WTC11 (cell line): ENCODE measurements at regions not wholly inside any gene's neighbourhood (a gene's known extent, or its start where the extent isn't known, plus 50 kb on each side); places are given as distances from the start of the nearest gene placed in this dataset.

Experiments used
- ATAC-seq: fragments of 200-7000 bp; cut with Tn5 transposase; 2 replicates; pipeline ENCODE4 v1.10.0; 2021; ENCODE audit warnings: mild to moderate bottlenecking, moderate library complexity
- CTCF ChIA-PET: fragments of 300-600 bp; sonication (Branson Sonifier 250); formaldehyde crosslinking; loops from one replicate; lab custom pipeline; 2021; ENCODE audit warnings: antibody characterized with exemption; lab: Charles Lee
- POLR2A ChIA-PET: fragments of 350-600 bp; sonication (Branson Sonifier 250); formaldehyde crosslinking; loops from one replicate; lab custom pipeline; 2021; ENCODE audit warnings: antibody characterized with exemption; lab: Charles Lee
- DNase-seq: peaks from one replicate; pipeline ENCODE4 v3.0.0; 2021; ENCODE audit warnings: low spot score
- H3K27ac Mint-ChIP-seq: 2 replicates; pipeline ENCODE4 v1.8.0; 2021; ENCODE audit warnings: mixed read lengths
- H3K27me3 Mint-ChIP-seq: 2 replicates; pipeline ENCODE4 v1.8.0; 2021; ENCODE audit warnings: low read depth, mild to moderate bottlenecking, moderate library complexity, mixed read lengths
- H3K36me3 Mint-ChIP-seq: 2 replicates; pipeline ENCODE4 v1.8.0; 2021; ENCODE audit warnings: mixed read lengths
- H3K4me1 Mint-ChIP-seq: 2 replicates; pipeline ENCODE4 v1.8.0; 2022; ENCODE audit warnings: mixed read lengths
- H3K4me3 Mint-ChIP-seq: 2 replicates; pipeline ENCODE4 v1.8.0; 2021; ENCODE audit warnings: mild to moderate bottlenecking, moderate library complexity, mixed read lengths
- H3K9me3 Mint-ChIP-seq: 2 replicates; pipeline ENCODE4 v1.8.0; 2021; ENCODE audit warnings: mixed read lengths
- CBFB ChIP-seq: sonication (generic); formaldehyde crosslinking; IDR thresholded peaks from 2 replicates; pipeline ENCODE4 v1.8.1; 2022; ENCODE audit warnings: mild to moderate bottlenecking, low read depth, missing genetic modification reagents
- GTF2I ChIP-seq: fragments of 250-450 bp; sonication (Bioruptor Pico); conservative IDR thresholded peaks from 2 replicates; pipeline ENCODE4 v1.4.0; 2021; ENCODE audit warnings: mild to moderate bottlenecking
- JUN ChIP-seq: sonication (generic); formaldehyde crosslinking; IDR thresholded peaks from 2 replicates; pipeline ENCODE4 v1.8.0; 2023; ENCODE audit warnings: mild to moderate bottlenecking, missing genetic modification reagents
- KAT7 ChIP-seq: sonication (generic); formaldehyde crosslinking; IDR thresholded peaks from 2 replicates; pipeline ENCODE4 v1.8.1; 2023; ENCODE audit warnings: missing genetic modification reagents, mild to moderate bottlenecking, borderline replicate concordance
- TEAD4 ChIP-seq: sonication (generic); formaldehyde crosslinking; IDR thresholded peaks from 2 replicates; pipeline ENCODE4 v1.8.0; 2022; ENCODE audit warnings: mild to moderate bottlenecking, missing genetic modification reagents
- ZNF121 ChIP-seq: sonication (generic); formaldehyde crosslinking; IDR thresholded peaks from 2 replicates; pipeline ENCODE4 v1.8.0; 2023; ENCODE audit warnings: missing genetic modification reagents
- ZNF671 ChIP-seq: fragments of 250-450 bp; sonication (Bioruptor Pico); IDR thresholded peaks from 2 replicates; pipeline ENCODE4 v1.8.0; 2021; ENCODE audit warnings: mild to moderate bottlenecking
- TF ChIP-seq, protein P1 (sequence below): sonication (generic); formaldehyde crosslinking; IDR thresholded peaks from 2 replicates; pipeline ENCODE4 v1.8.1; 2023; ENCODE audit warnings: mild to moderate bottlenecking, moderate library complexity, missing genetic modification reagents
- TF ChIP-seq, protein P2 (sequence below): fragments of 250-450 bp; sonication (Bioruptor Pico); IDR thresholded peaks from 2 replicates; pipeline ENCODE4 v1.8.0; 2021; ENCODE audit warnings: mild to moderate bottlenecking
- TF ChIP-seq, protein P3 (sequence below): sonication (generic); formaldehyde crosslinking; IDR thresholded peaks from 2 replicates; pipeline ENCODE4 v1.8.1; 2022; ENCODE audit warnings: missing genetic modification reagents, borderline replicate concordance
- TF ChIP-seq, protein P4 (sequence below): sonication (generic); formaldehyde crosslinking; IDR thresholded peaks from 2 replicates; pipeline ENCODE4 v1.8.1; 2023; ENCODE audit warnings: mild to moderate bottlenecking, missing genetic modification reagents, borderline replicate concordance
- TF ChIP-seq, protein P5 (sequence below): sonication (generic); formaldehyde crosslinking; IDR thresholded peaks from 2 replicates; pipeline ENCODE4 v1.8.0; 2022; ENCODE audit warnings: mild to moderate bottlenecking, missing genetic modification reagents

DNA sequence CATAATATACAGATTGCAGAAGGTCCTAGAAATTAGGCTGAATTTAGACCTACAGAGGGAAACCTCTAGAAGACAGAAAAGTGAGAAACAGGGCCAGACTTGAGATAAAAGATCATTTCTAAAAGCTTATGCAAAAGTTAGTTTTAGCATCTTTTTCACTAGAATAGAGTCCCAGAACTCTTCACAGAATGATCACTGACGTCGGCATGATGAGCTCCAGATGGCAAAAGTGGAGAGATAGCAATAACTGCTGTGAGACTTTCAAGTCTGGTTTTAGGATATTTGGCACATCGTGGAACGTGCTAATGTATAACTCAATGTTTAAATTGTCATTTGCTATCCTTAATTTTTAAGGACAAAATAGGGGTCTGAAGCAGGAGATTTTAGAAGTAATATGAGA is 1050.7 kb upstream of the CELF4 start (continued):
- TF ChIP-seq, protein P1, sequence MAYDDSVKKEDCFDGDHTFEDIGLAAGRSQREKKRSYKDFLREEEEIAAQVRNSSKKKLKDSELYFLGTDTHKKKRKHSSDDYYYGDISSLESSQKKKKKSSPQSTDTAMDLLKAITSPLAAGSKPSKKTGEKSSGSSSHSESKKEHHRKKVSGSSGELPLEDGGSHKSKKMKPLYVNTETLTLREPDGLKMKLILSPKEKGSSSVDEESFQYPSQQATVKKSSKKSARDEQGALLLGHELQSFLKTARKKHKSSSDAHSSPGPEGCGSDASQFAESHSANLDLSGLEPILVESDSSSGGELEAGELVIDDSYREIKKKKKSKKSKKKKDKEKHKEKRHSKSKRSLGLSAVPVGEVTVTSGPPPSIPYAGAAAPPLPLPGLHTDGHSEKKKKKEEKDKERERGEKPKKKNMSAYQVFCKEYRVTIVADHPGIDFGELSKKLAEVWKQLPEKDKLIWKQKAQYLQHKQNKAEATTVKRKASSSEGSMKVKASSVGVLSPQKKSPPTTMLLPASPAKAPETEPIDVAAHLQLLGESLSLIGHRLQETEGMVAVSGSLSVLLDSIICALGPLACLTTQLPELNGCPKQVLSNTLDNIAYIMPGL (CRISPR knock-in tag): no peak
- TF ChIP-seq CBFB (CRISPR knock-in tag): no peak
- TF ChIP-seq, protein P2, sequence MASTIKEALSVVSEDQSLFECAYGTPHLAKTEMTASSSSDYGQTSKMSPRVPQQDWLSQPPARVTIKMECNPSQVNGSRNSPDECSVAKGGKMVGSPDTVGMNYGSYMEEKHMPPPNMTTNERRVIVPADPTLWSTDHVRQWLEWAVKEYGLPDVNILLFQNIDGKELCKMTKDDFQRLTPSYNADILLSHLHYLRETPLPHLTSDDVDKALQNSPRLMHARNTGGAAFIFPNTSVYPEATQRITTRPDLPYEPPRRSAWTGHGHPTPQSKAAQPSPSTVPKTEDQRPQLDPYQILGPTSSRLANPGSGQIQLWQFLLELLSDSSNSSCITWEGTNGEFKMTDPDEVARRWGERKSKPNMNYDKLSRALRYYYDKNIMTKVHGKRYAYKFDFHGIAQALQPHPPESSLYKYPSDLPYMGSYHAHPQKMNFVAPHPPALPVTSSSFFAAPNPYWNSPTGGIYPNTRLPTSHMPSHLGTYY (CRISPR knock-in tag): no peak

DNA sequence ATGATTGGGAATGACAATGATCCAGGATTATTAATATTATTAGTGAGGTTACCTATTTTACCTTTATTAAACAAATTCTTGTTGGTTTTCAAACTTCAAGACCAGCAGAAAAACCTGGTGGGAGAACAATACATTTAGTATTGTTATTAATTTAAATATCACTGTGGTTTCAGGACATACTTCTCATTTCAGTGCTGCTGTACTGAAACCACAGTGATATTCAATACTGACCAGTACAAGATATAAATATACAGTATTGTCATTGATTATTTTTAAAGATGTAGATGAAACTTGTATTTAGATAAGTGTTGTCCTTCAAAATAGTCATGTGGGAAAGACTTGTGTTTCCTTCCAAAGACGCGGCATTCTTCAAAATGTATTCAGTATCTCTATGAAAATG is 1047.3 kb upstream of the CELF4 start:
- TF ChIP-seq, protein P3, sequence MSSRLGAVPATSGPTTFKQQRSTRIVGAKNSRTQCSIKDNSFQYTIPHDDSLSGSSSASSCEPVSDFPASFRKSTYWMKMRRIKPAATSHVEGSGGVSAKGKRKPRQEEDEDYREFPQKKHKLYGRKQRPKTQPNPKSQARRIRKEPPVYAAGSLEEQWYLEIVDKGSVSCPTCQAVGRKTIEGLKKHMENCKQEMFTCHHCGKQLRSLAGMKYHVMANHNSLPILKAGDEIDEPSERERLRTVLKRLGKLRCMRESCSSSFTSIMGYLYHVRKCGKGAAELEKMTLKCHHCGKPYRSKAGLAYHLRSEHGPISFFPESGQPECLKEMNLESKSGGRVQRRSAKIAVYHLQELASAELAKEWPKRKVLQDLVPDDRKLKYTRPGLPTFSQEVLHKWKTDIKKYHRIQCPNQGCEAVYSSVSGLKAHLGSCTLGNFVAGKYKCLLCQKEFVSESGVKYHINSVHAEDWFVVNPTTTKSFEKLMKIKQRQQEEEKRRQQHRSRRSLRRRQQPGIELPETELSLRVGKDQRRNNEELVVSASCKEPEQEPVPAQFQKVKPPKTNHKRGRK: no peak
- TF ChIP-seq ZNF121 (no peak), GTF2I (CRISPR knock-in tag) (no peak), ZNF671 (CRISPR knock-in tag) (no peak), KAT7 (CRISPR knock-in tag) (no peak), TEAD4 (no peak), JUN (CRISPR knock-in tag) (no peak)
- TF ChIP-seq, protein P4, sequence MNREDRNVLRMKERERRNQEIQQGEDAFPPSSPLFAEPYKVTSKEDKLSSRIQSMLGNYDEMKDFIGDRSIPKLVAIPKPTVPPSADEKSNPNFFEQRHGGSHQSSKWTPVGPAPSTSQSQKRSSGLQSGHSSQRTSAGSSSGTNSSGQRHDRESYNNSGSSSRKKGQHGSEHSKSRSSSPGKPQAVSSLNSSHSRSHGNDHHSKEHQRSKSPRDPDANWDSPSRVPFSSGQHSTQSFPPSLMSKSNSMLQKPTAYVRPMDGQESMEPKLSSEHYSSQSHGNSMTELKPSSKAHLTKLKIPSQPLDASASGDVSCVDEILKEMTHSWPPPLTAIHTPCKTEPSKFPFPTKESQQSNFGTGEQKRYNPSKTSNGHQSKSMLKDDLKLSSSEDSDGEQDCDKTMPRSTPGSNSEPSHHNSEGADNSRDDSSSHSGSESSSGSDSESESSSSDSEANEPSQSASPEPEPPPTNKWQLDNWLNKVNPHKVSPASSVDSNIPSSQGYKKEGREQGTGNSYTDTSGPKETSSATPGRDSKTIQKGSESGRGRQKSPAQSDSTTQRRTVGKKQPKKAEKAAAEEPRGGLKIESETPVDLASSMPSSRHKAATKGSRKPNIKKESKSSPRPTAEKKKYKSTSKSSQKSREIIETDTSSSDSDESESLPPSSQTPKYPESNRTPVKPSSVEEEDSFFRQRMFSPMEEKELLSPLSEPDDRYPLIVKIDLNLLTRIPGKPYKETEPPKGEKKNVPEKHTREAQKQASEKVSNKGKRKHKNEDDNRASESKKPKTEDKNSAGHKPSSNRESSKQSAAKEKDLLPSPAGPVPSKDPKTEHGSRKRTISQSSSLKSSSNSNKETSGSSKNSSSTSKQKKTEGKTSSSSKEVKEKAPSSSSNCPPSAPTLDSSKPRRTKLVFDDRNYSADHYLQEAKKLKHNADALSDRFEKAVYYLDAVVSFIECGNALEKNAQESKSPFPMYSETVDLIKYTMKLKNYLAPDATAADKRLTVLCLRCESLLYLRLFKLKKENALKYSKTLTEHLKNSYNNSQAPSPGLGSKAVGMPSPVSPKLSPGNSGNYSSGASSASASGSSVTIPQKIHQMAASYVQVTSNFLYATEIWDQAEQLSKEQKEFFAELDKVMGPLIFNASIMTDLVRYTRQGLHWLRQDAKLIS: no peak
- TF ChIP-seq, protein P5, sequence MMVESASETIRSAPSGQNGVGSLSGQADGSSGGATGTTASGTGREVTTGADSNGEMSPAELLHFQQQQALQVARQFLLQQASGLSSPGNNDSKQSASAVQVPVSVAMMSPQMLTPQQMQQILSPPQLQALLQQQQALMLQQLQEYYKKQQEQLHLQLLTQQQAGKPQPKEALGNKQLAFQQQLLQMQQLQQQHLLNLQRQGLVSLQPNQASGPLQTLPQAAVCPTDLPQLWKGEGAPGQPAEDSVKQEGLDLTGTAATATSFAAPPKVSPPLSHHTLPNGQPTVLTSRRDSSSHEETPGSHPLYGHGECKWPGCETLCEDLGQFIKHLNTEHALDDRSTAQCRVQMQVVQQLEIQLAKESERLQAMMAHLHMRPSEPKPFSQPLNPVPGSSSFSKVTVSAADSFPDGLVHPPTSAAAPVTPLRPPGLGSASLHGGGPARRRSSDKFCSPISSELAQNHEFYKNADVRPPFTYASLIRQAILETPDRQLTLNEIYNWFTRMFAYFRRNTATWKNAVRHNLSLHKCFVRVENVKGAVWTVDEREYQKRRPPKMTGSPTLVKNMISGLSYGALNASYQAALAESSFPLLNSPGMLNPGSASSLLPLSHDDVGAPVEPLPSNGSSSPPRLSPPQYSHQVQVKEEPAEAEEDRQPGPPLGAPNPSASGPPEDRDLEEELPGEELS (CRISPR knock-in tag): no peak
- Mint-ChIP-seq H3K9me3 (no peaks in the 10 kb centered on the region), H3K4me1 (no peaks in the 10 kb centered on the region), H3K4me3 (no peak overlapping the region), H3K27ac (no peak overlapping the region), H3K27me3 (no peaks in the 10 kb centered on the region), H3K36me3 (no peaks in the 10 kb centered on the region)
- ChIA-PET CTCF (no interaction called here), POLR2A (no interaction called here)
- no peak for DNase-seq
- no peak for ATAC-seq
